RCC 7860 (cell line): ENCODE measurements at regions not wholly inside any gene's neighbourhood (a gene's known extent, or its start where the extent isn't known, plus 50 kb on each side); places are given as distances from the start of the nearest gene placed in this dataset.

ENCODE experiments used
- DNase-seq: peaks from one replicate; pipeline ENCODE4 v3.0.0-alpha.2; 2015; ENCODE audit warnings: low spot score
- FAIRE-seq: peaks from 2 replicates; lab custom pipeline; 2012; peaks lifted over from hg19 to GRCh38; lab: Jason Lieb, UNC

- no peak for DNase-seq
- no peak for FAIRE-seq
Observed at GRCh38 chr20:24203526-24204183, 215.1 kb upstream of the GGTLC1 start.

GRCh38 chr20:24199501-24199900, 210.9 kb upstream of the GGTLC1 start:
- DNase-seq (no peak), FAIRE-seq (no peak)

- DNase-seq: no peak
- no peak for FAIRE-seq
Observed at GRCh38 chr20:24194143-24194542, 205.6 kb upstream of the GGTLC1 start.

GRCh38 chr20:24190905-24191304, 202.3 kb upstream of the GGTLC1 start:
- FAIRE-seq (no peak), DNase-seq (no peak)

- DNase-seq: no peak
- FAIRE-seq: no peak
Observed at GRCh38 chr20:24185791-24186190, 197.2 kb upstream of the GGTLC1 start.

GRCh38 chr20:24181151-24181550, 192.6 kb upstream of the GGTLC1 start:
- no peak for FAIRE-seq
- no peak for DNase-seq

- FAIRE-seq: no peak
- no peak for DNase-seq
Observed at GRCh38 chr20:24169256-24169655, 180.7 kb upstream of the GGTLC1 start.

- DNase-seq: no peak
- no peak for FAIRE-seq
Observed at GRCh38 chr20:24166412-24166811, 177.8 kb upstream of the GGTLC1 start.

GRCh38 chr20:24166123-24166381, 177.5 kb upstream of the GGTLC1 start:
- FAIRE-seq: no peak

GRCh38 chr20:24165301-24166122, 176.9 kb upstream of the GGTLC1 start:
- DNase-seq: no peak
- no peak for FAIRE-seq

More at GRCh38 chr20:24166123-24166381, 177.5 kb upstream of the GGTLC1 start:
- DNase-seq: no peak

- FAIRE-seq: no peak
- DNase-seq: no peak
Observed at GRCh38 chr20:24164360-24164759, 175.8 kb upstream of the GGTLC1 start.

- no peak for DNase-seq
- FAIRE-seq: no peak
Observed at GRCh38 chr20:24163506-24163905, 174.9 kb upstream of the GGTLC1 start.

- no peak for DNase-seq
- no peak for FAIRE-seq
Observed at GRCh38 chr20:24160563-24161281, 172.1 kb upstream of the GGTLC1 start.

GRCh38 chr20:24158281-24158680, 169.7 kb upstream of the GGTLC1 start:
- FAIRE-seq: no peak
- DNase-seq: no peak

GRCh38 chr20:24157213-24157612, 168.6 kb upstream of the GGTLC1 start:
- FAIRE-seq (no peak), DNase-seq (no peak)

GRCh38 chr20:24153101-24154040, 164.8 kb upstream of the GGTLC1 start:
- DNase-seq: no peak
- FAIRE-seq: no peak

GRCh38 chr20:24151621-24152294, 163.2 kb upstream of the GGTLC1 start:
- FAIRE-seq (no peak), DNase-seq (no peak)

- DNase-seq (no peak), FAIRE-seq (no peak)
Observed at GRCh38 chr20:24150406-24150805, 161.8 kb upstream of the GGTLC1 start.

GRCh38 chr20:24149881-24150307, 161.3 kb upstream of the GGTLC1 start:
- DNase-seq (no peak), FAIRE-seq (no peak)

- DNase-seq (no peak), FAIRE-seq (no peak)
Observed at GRCh38 chr20:24149175-24149574, 160.6 kb upstream of the GGTLC1 start.
